ENCODE measurements at regions not wholly inside any gene's neighbourhood (a gene's known extent, or its start where the extent isn't known, plus 50 kb on each side); places are given as distances from the start of the nearest gene placed in this dataset.
"Not testable (repeated sequence)": the region's sequence is repeated elsewhere in the genome, so short reads cannot be mapped to it uniquely, and the experiment has no call there.

DNA sequence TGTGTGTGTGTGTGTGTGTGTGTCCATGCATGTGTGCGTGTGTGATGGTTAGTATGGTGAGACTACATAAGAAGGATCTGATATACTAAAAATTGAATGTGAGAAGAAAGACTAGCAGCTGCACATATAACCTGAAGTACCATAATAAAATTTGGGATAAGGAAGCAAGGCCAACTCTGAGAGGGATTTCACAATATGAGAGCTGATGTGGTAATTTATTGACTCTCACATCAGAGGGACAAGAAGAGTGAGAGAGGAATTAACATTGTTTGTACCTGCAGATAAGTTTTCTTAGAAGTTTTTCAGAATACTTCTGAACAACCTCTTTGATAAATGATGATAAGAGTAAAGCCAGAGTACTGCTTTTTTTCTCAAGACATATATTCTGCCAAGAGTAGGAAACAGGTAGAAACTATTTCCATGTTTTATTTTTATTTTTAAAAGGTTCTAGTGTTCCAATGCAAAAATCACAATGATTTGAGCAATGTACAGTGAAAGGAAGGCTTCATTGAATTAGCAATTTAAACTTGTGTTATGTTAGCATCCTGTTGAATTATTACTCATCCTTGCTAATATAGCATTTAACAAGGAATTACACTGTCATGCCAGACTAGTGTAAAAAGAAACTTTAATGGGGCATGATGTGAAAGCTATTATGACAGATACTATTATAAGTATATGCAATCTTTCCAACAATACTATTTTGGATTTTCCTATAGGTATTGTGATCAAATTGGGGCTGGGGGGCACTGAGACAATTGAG is 415.5 kb upstream of the ARPP21 start:
- DNase-seq = no peak

GRCh38 chr3:35224565-35225295 is 414.6 kb upstream of the ARPP21 start:
- no peak for DNase-seq

- DNase-seq = no peak
These were observed 398.1 kb upstream of the ARPP21 start for GRCh38 chr3:35241236-35241635.

DNA sequence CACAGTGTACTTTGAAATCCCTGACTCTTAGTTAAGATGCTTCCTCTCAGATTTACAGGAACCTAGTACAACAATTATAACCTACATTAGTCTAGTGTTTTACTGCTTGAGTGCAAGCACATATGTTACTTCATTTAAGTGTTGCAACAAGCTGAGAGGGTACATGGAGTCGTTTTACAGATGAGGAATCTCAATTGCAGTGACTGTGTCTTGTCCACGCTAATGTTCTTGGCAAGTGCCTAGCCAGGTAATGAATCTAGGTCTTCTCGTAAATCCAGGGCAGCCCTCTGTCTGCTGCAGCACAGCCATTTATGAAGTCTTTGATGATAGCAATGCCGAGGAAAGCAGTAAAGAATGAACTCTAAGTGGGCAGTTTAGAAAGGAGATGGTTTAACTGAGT is 384.4 kb upstream of the ARPP21 start:
- DNase-seq = no peak

DNA sequence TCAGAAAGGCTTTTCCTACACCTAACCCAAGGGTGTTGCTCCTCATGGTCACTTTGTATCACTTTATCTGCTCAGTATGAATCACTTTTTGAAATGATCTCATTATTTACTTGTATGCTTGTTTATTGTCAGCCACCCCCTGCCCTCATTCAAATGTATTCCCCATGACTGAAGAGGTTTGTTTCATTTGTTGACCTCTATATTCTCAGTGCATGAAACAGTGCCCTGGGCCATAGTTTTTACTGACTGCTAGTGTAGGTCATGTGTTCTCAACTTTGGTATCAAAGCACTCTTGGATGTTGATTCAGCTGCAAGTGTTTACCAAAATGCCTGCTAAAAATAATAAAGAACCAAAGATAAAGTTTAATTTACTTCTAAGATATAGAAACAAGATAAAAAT is 381.7 kb upstream of the ARPP21 start:
- DNase-seq = no peak

GRCh38 chr3:35262406-35262805 is 376.9 kb upstream of the ARPP21 start:
- no peak for DNase-seq

DNA sequence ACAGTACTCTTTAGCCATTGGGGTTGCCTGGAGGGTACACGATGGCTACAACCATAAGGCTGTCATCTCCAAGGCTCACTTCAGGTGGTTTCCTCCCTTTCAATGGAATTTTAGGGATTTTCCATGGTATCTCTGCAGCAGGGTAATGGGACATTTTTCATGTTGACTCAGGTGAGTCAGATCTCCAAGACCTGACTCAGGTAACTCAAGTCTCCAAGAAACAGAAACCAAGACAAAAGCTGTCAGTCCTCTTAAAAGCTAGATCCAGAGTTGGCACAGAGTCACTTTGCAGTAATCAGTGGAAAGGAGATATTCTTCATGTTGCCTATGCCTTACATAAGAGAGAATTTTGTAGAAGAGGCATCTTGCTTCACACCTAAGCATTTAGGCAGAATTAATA is 375.8 kb upstream of the ARPP21 start:
- DNase-seq = no peak

DNA sequence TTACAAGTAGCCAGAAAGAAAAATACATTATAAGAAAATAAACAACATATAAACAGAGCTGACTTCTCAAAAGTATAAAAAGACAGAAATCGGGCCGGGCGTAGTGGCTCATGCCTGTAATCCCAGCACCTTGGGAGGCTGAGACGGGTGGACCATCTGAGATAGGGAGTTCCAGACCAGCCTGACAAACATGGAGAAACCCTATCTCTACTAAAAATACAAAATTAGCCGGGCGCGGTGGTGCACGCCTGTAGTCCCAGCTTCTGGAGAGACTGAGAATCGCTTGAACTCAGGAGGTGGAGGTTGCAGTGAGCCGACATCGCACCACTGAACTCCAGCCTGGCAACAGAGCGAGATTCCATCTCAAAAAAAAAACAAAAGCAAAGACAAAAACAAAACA is 373.3 kb upstream of the ARPP21 start:
- not testable (repeated sequence) for DNase-seq

DNA sequence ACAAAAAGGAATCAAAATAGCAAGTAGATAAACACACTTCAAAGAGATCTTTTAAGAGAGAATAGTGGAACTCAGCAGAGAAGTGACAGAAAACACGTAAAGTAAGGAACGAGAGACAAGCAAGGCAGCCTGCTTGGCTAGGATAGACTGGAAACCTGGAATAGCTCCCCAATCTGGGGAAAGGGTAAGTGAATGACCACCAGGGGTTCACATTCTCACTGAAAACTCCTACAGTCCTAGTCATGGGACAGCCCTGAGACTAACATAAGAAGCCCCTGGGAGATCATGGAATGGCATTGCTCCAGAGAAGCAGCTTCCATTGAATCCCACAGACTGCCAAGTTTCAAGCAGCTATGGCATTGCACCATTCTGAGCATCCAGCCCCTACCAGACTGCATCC is 363.6 kb upstream of the ARPP21 start:
- DNase-seq = no peak

GRCh38 chr3:35276568-35276967 is 362.8 kb upstream of the ARPP21 start:
- DNase-seq = no peak

- DNase-seq = no peak
These were observed 347.7 kb upstream of the ARPP21 start for GRCh38 chr3:35291471-35292236.

DNA sequence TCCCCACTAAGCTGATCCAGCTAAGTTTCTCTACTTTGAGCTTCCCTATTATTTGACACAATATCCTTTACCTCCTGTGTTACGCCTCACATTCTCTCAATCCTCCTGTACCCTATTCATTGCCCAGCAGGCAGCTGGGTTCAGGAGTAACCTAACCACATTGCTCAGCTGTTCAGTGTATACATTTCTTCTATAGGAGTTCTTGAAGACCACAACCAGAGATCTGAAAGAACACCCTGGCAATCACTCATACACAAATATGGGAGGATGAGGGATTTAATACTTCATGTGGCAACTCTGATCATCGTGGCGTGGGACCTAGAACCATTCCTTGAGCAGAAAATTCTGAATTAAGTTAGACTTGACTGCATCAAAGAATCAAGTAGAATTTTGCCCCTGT is 346.8 kb upstream of the ARPP21 start:
- no peak for DNase-seq

DNA sequence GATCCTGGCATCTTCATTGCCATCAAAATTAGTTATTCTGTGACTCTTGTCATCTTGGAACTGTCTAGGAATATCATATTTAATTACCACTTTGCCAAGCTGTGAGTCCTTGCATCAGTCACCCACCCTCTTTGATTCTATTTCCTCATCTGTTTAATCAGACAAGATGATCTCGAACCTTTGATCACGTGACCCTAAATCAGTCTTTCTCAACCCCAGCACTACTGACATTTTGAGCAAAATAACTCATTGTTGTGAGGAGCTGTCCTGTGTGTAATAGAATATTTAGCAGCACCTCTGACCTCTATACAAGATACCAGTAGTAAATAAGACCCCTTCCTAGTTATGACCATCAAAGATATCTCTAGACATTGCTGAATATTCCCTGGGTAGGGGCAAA is 343.4 kb upstream of the ARPP21 start:
- DNase-seq = no peak

GRCh38 chr3:35296533-35296932 is 342.8 kb upstream of the ARPP21 start:
- DNase-seq = no peak

GRCh38 chr3:35296944-35297343 is 342.4 kb upstream of the ARPP21 start:
- not testable (repeated sequence) for DNase-seq

DNA sequence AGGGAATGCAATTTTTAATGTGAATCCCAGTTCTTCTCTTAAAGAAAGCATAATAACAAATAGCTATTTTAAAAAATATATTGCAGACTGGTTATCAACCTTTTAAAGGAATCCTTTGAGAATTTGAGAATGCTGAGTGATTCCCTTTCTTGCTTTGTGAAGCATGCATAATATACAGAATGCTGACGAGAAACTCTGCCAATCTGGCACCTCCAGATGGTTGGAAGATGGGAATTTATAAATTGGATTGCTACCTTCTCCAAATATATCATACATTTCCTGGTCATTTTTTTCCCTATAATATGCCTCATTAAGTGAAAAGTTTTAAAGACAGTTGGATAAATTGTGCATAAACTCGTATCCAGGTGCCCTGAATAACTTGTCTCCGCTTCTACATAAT is 333.9 kb upstream of the ARPP21 start:
- no peak for DNase-seq

DNA sequence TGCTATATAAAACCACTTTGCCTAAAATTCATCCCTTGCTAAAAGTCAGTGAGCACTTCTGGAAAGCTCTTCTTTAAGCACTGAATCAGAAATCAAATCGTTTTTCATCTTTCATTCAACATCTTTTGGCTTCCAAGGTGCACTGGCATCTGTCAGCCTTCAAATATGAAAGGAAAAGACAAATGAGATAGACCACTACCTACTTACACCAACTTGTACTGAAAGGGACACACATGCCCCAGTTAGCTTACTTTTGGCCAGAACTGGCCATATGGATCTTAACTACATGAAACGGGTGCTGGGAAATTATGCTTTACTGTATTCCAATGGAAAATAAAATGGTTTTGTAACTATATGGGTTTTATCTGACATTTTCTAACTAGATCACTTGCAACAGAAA is 332.0 kb upstream of the ARPP21 start:
- DNase-seq = no peak

DNA sequence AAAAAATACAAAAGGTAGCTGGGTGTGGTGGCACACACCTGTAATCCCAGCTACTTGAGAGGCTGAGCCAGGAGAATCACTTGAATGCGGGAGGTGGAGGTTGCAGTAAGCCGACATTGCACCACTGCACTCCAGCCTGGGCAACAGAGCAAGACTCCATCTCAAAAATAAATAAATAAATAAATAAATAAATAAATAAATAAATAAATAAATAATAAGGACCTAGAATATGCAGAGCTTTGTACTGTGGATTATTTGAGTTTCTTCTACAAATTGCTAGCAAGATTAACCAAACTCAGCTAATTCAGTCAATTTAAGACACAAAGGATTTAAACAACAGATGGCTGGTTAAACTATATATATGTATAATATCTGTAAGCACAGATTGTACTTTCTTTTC is 322.5 kb upstream of the ARPP21 start:
- not testable (repeated sequence) for DNase-seq

DNA sequence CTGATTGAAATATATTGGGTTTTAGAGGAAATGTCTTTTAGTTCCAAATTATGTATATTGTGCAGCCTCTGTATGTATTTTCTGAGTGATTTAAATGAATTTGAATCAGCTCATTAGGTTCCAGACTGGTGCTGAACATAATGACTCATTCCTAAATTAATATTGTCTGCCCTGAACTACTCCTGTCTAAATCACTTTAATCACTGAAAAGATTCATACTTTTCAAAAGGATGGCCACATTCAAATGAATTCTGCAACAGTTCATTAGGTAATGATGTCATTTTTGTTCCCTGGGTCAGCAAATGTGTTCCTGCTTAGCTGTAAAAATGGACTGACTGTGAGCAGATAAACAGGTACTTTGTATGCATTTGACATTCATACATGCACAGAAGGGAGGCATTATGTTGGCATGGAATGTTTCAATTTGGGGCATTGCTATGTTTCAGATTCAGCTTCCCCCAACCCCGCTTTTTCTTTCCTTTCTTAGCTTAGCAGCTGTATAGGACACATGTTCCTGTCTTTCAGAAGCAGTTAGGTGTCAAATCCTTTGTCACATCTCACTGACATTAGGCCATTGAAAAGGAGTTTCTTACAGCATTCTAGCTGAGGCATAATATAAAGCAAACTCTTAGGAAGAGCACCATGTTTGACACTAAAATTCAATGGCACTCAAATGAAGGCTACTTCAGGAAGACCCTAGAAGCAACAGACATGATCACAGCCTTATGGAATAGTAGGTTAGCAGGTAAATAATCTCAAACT is 318.5 kb upstream of the ARPP21 start:
- DNase-seq = no peak

- no peak for DNase-seq
These were observed 317.3 kb upstream of the ARPP21 start for GRCh38 chr3:35322070-35322469.

DNA sequence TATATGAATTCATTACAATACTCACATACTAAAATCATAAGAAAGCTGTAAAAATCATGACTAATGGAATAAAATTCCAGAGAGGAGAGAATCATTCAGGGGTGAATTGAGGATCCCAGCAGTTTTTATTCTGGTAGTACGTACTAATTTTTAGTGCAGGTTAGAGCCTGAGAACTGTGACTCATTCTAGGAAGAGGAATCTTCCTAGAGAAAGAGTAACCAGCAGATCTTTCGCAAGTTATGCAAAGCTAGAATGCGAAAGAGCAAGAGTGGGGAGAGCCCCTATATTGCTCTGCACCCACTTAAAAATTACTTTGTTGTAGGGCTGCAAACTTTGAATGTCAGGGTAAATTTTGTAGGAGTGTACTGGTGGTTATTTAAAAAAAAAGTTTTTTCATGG is 303.6 kb upstream of the ARPP21 start:
- DNase-seq = no peak

DNA sequence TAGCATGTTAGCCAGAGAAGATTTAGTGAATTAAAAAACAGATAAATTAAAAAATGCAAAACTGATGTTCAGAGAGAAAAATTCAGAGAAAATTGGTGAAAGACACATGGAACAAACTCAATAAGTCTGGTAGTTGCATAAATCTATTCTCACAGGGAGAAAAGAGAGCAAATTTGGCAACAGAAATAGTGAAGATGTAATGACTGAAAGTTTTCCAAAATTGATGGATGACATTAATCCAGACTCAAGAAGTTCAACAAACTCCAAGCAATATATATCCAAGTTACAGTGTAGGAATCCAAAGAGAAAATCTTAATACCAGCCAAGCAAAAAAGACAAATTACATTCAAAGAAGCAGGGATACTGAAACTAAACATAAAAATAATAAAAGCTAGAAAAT is 302.7 kb upstream of the ARPP21 start:
- no peak for DNase-seq

DNA sequence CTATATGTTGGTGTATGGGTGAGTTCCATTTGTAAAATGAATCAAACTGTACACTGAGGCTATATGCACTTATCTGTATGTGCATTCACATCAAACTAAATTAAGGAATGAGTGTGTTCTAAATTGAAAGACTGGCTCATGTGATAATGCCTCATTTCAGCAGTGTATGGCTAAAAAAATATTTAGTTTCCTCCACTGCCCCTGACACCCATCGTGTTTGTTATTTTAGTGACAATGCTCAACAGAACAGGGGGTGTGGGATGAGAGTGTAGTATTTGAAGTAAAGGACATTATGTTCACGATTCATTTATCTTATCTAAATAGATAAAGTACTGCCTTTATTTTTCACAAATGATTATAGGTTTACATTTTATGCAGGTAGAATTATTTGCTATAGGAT is 301.1 kb upstream of the ARPP21 start:
- no peak for DNase-seq
